Small intestine (tissue), 7 donors: ENCODE measurements at regions not wholly inside any gene's neighbourhood (a gene's known extent, or its start where the extent isn't known, plus 50 kb on each side); places are given as distances from the start of the nearest gene placed in this dataset.
A peak's percentile ranks its signal among the peaks of the same experiment; 100 is the strongest.

ENCODE experiments used
- DNase-seq, 2 donors: peaks; one replicate each; pipeline versions ENCODE4 v3.0.0 to v3.0.0-alpha.2; 2013
- FAIRE-seq: peaks from 2 replicates; lab custom pipeline; 2012; peaks lifted over from hg19 to GRCh38; lab: Jason Lieb, UNC
- H3K27ac ChIP-seq, 3 donors: one replicate each; pipeline ENCODE4 v1.5.1; 2013; ENCODE audit warnings: low read length in 2 of 3, mild to moderate bottlenecking in 2 of 3, control low read depth in 1 of 3, inconsistent platforms in 1 of 3, low read depth in 1 of 3, moderate library complexity in 1 of 3
- H3K27me3 ChIP-seq, 3 donors: one replicate each; pipeline ENCODE4 v1.6.1; 2013; ENCODE audit warnings: low read length in 3 of 3, inconsistent platforms in 1 of 3; ENCODE audit not compliant: control insufficient read depth in 3 of 3, insufficient read depth in 3 of 3
- H3K36me3 ChIP-seq, 3 donors: one replicate each; pipeline ENCODE4 v1.6.1; 2013; ENCODE audit warnings: low read length in 3 of 3, inconsistent platforms in 1 of 3, low read depth in 1 of 3, mild to moderate bottlenecking in 1 of 3, moderate library complexity in 1 of 3; ENCODE audit not compliant: control insufficient read depth in 3 of 3, insufficient read depth in 2 of 3
- H3K4me1 ChIP-seq, 3 donors: one replicate each; pipeline ENCODE4 v1.6.1; 2013; ENCODE audit warnings: low read length in 2 of 3, inconsistent platforms in 1 of 3, low read depth in 1 of 3, mild to moderate bottlenecking in 1 of 3, moderate library complexity in 1 of 3; ENCODE audit not compliant: control insufficient read depth in 3 of 3, insufficient read depth in 2 of 3
- H3K4me3 ChIP-seq, 3 donors: one replicate each; pipeline ENCODE4 v1.5.1; 2013; ENCODE audit warnings: low read length in 3 of 3, control low read depth in 1 of 3, inconsistent platforms in 1 of 3, low read depth in 1 of 3, mild to moderate bottlenecking in 1 of 3, moderate library complexity in 1 of 3
- H3K9me3 ChIP-seq, 2 donors: one replicate each; pipeline ENCODE4 v1.6.1; 2013; ENCODE audit warnings: low read depth in 1 of 2, low read length in 1 of 2; ENCODE audit not compliant: control insufficient read depth in 2 of 2, insufficient read depth in 1 of 2
- WGBS, 3 donors: extraction: QIAGEN DNeasy Blood & Tissue Kit; methylation state at CpG; one replicate each; pipeline ENCODE4 v1.1.7; 2013; 5-methylcytosine and 5-hydroxymethylcytosine counted together
- donor health status: healthy with polysubstance abuse.
- donor health status: control.
- donor health status: control.
- donor health status: Bipolar disorder and iron deficiency.
- donor health status: healthy.

GRCh38 chrX:8105531-8105930, 65.5 kb downstream of the VCX2 start:
- no peaks in the 10 kb centered on the region for H3K27me3 ChIP-seq
- H3K4me1 ChIP-seq = no peaks in the 10 kb centered on the region
- no peaks in the 10 kb centered on the region for H3K36me3 ChIP-seq
- DNase-seq (no peak), FAIRE-seq (no peak)
- H3K27ac ChIP-seq = no peak overlapping the region
- no peaks in the 10 kb centered on the region for H3K9me3 ChIP-seq
- no peak overlapping the region for H3K4me3 ChIP-seq

- no peaks in the 10 kb centered on the region for H3K36me3 ChIP-seq
- no peak for FAIRE-seq
- WGBS, 3 donors = 77 to 88% (median 87%) methylated on average over 6 of the region's 6 CpGs
Measured at GRCh38 chrX:8103655-8104054, 67.4 kb downstream of the VCX2 start.

GRCh38 chrX:8091510-8091909, 79.6 kb downstream of the VCX2 start:
- Histone ChIP-seq H3K9me3 (no peaks in the 10 kb centered on the region), H3K27me3 (no peaks in the 10 kb centered on the region), H3K36me3 (no peaks in the 10 kb centered on the region), H3K27ac (no peak overlapping the region), H3K4me3 (no peak overlapping the region), H3K4me1 (no peaks in the 10 kb centered on the region)
- DNase-seq = no peak
- WGBS, 3 donors = 64 to 84% (median 82%) methylated on average over 6 of the region's 6 CpGs
- FAIRE-seq = no peak

More at GRCh38 chrX:8103655-8104054, 67.4 kb downstream of the VCX2 start:
- no peak overlapping the region for H3K27ac ChIP-seq
- no peak for DNase-seq
- H3K27me3 ChIP-seq = no peaks in the 10 kb centered on the region
- no peaks in the 10 kb centered on the region for H3K4me1 ChIP-seq
- H3K9me3 ChIP-seq = no peaks in the 10 kb centered on the region
- no peak overlapping the region for H3K4me3 ChIP-seq

GRCh38 chrX:8090906-8091305, 80.2 kb downstream of the VCX2 start:
- no peak for DNase-seq
- Histone ChIP-seq H3K9me3 (no peaks in the 10 kb centered on the region), H3K4me1 (no peaks in the 10 kb centered on the region), H3K27me3 (no peaks in the 10 kb centered on the region), H3K36me3 (no peaks in the 10 kb centered on the region), H3K27ac (no peak overlapping the region), H3K4me3 (no peak overlapping the region)
- FAIRE-seq = no peak
- 71 to 81% (median 77%) methylated on average over 3 of the region's 3 CpGs for WGBS, 3 donors

GRCh38 chrX:8090482-8090881, 80.6 kb downstream of the VCX2 start:
- Histone ChIP-seq H3K36me3 (no peaks in the 10 kb centered on the region), H3K27ac (no peak overlapping the region), H3K9me3 (no peaks in the 10 kb centered on the region), H3K4me1 (no peaks in the 10 kb centered on the region), H3K4me3 (no peak overlapping the region), H3K27me3 (no peaks in the 10 kb centered on the region)
- FAIRE-seq (no peak), DNase-seq (no peak)
- 89 to 96% (median 91%) methylated on average over 3 of the region's 3 CpGs for WGBS, 3 donors

- WGBS, 3 donors = 51 to 59% (median 59%) methylated on average over 4 of the region's 4 CpGs
- no peaks in the 10 kb centered on the region for H3K9me3 ChIP-seq
- FAIRE-seq = no peak
- H3K4me1 ChIP-seq = no peaks in the 10 kb centered on the region
- no peak for DNase-seq
- H3K36me3 ChIP-seq = no peaks in the 10 kb centered on the region
- no peak overlapping the region for H3K27ac ChIP-seq
- no peaks in the 10 kb centered on the region for H3K27me3 ChIP-seq
- H3K4me3 ChIP-seq = no peak overlapping the region
Measured at GRCh38 chrX:8089141-8089540, 81.9 kb downstream of the VCX2 start.

- no peak overlapping the region for H3K4me3 ChIP-seq
- no peaks in the 10 kb centered on the region for H3K9me3 ChIP-seq
- FAIRE-seq (no peak), DNase-seq (peak in 1 of 2 donors; percentile 2)
- no peaks in the 10 kb centered on the region for H3K4me1 ChIP-seq
- H3K27ac ChIP-seq = no peak overlapping the region
- no peaks in the 10 kb centered on the region for H3K36me3 ChIP-seq
- WGBS, 3 donors = 34 to 37% (median 35%) methylated on average over 4 of the region's 4 CpGs
- no peaks in the 10 kb centered on the region for H3K27me3 ChIP-seq
Measured at GRCh38 chrX:8084006-8084405, 87.1 kb downstream of the VCX2 start.

GRCh38 chrX:8083286-8083685, 87.8 kb downstream of the VCX2 start:
- Histone ChIP-seq H3K27ac (no peak overlapping the region), H3K4me3 (no peak overlapping the region), H3K27me3 (no peaks in the 10 kb centered on the region), H3K36me3 (no peaks in the 10 kb centered on the region), H3K4me1 (no peaks in the 10 kb centered on the region), H3K9me3 (no peaks in the 10 kb centered on the region)
- no peak for FAIRE-seq
- WGBS, 3 donors = 56 to 69% (median 63%) methylated on average over 3 of the region's 3 CpGs
- no peak for DNase-seq

GRCh38 chrX:8075636-8076035, 95.4 kb downstream of the VCX2 start:
- Histone ChIP-seq H3K27me3 (no peaks in the 10 kb centered on the region), H3K4me3 (no peak overlapping the region), H3K36me3 (no peaks in the 10 kb centered on the region), H3K9me3 (no peaks in the 10 kb centered on the region), H3K4me1 (no peaks in the 10 kb centered on the region), H3K27ac (no peak overlapping the region)
- FAIRE-seq (no peak), DNase-seq (no peak)
